NOMO-1 (cell line): ENCODE measurements at regions not wholly inside any gene's neighbourhood (a gene's known extent, or its start where the extent isn't known, plus 50 kb on each side); places are given as distances from the start of the nearest gene placed in this dataset.

Experiments
- DNase-seq, 2 experiments: peaks; one replicate each; lab custom pipeline; 2025; ENCODE audit not compliant: unreplicated experiment in 2 of 2; lab: John Stamatoyannopoulos, UW

- no peak for DNase-seq
These were observed 104.5 kb downstream of the NGF start for GRCh38 chr1:115233598-115233997.

DNA sequence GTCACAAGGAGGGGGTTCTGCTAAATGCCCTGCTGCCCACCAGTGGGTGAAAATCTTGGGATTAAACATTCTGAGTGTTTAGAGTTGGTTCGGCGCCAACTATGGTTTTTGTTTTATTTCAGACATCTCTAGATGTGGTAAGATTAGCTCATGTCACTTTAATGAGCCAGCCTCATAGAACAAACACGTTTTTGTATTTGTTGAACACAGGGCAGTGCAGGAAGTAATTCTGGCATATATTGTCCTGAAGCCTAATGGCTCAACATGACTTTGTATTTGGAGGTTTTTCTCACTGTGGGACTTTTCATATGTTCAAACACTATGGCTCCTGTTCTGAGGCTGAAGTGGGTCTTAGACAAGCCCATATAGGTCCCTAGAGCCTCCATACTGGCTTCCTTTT lies 107.8 kb downstream of the NGF start:
- DNase-seq: no peak

DNA sequence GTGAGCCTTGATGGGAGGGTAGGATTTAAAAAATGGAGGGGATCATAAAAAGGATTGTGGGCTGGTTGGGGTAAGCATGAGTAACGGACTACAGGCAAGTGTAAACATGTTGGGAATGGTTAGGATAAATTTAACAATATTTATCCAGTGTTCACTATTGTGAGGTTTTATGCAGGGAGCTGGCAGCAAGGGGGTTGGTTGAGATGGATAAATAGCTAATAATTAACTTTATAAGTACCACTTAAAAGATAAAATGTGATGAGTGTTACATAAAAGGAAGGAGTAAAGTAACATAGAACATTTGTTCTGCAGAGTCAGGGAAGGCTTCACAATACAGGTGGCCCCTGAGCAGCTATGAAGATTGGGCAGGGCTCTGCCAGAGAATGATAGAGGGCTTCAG lies 109.0 kb downstream of the NGF start:
- no peak for DNase-seq

- DNase-seq: no peak
These were observed 109.9 kb downstream of the NGF start for GRCh38 chr1:115228191-115228590.

DNA sequence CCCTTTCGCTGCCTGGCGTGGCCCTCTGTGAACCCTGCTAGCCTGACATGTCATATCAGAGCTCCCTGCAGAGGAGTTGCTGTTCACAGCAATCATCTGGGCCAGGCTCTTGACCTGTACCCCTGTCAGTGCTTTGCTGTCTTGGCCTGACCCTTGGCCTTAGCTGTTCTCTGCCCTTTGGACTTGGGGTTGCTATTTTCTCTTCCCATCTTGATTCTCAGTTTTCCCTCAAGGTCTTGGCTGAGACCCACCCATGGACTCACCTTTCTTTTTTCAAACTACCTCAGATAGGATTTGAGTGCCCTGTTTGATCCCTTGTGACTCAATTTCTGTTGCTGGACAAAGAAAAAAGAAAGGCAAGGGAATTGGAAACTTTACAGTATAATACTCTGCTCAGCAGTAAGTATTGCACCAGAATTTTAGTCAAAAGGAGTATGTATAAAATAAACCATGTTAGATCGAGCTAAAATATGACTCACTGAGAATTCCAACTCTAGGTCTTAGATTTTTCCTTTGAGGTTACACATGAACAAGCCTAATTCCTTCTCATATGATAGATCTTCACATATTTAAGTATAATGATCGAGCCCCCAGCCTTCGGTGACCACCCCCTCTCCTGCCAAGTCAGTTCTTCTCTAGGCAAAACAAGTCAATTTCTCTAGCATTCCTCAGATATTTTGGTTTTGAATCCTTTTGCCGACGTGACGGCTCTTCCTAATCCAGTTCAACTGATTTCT lies 110.5 kb downstream of the NGF start:
- no peak for DNase-seq

DNA sequence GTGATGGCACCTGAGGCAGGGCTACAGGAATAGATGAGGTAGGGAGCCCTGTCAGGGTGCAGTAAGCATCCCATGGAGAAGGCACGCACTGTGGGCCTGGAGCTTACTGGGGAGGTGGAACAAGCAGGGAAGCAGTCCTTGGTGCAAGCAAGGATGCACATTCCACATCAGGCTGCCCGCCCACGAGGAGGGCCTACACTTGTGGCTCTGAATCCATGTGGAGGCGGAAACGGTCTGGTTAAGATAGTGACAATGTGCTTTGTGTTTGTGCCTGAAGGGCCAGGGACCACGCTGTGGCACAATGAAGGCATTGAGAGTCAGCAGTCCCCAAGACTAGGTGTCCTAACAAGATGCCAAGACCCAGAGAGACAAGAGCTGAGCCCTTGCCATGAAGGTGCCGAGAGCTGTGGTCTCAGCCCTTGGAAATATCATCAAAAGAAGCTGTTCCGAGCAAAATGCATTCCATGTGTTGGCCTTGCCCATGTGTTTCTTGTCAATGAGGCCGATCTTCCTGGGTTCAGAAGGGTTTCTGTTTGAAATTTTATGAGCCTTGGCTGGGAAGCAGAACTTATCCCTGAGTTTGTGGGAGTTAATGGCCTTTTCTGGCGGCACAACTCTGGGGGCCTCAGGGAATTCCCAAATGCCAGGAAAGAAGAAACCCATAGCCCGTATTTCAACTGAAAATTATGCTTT lies 111.9 kb downstream of the NGF start:
- no peak for DNase-seq

DNA sequence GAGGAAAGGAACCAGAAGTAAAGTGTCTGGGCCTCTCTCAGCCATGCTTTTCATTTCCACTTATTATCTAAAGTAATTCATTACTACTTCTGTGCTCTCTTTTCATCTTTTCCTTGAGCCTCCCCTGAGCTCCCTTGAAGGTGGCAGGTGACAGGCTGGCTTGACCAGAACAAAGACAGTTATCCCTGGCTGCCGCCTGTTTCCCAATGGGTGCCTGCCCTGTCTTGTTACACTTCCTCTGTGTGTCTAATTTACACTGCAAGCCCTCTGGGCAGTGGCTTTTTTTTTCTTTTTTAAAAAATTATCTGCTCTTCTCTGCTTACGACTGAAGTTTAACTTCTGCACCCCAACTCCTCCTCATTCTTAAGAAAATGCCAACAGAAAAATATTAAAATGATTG lies 113.4 kb downstream of the NGF start:
- no peak for DNase-seq

GRCh38 chr1:115222616-115223402 lies 115.2 kb downstream of the NGF start:
- DNase-seq: no peak

GRCh38 chr1:115220340-115221270 lies 117.4 kb downstream of the NGF start:
- no peak for DNase-seq

- no peak for DNase-seq
These were observed 118.1 kb downstream of the NGF start for GRCh38 chr1:115219927-115220326.

- DNase-seq: no peak
These were observed 119.3 kb downstream of the NGF start for GRCh38 chr1:115218699-115219098.

GRCh38 chr1:115218034-115218405 lies 120.0 kb downstream of the NGF start:
- DNase-seq: no peak

GRCh38 chr1:115217150-115218033 lies 120.7 kb downstream of the NGF start:
- DNase-seq: no peak

DNA sequence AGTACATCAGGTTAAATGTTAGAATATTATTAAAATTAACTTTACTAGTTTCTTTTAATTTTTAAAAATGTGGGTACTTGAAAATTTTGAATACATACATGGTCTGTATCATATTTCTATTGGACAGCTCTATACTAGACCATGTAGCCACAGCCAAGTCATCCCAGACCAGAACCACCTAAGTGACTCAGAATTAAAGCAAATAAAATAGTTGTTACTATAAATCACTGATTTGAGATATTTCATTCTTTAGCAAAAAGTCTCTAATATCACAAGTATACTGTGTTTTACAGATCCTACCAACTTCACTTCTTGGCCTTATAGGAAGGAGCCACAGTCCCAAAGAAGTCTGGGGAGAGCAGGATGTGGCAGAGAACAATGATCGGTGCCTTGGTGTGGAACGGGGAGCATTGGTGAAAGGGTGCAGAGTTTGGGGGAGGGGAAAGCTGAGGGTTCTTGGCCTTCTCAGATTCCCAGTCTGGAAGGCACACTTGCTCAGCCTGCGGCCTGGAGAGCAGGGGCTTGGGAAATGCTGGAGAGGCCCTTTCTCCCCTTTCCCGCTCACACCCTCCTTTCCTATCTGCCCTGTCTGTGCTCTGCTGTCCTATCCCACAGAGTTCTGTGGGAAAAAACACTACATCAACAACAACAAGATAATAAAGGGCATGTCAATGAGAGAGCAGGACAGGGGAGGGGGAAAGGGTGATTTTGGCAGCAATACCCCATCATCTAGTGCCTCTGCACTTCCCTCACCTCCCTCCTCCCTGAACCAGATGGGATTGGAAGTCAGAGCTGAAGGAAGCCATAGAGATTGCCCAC lies 122.1 kb downstream of the NGF start:
- DNase-seq: no peak

- DNase-seq: no peak
These were observed 122.9 kb downstream of the NGF start for GRCh38 chr1:115215110-115215509.

GRCh38 chr1:115214098-115214497 lies 124.0 kb downstream of the NGF start:
- no peak for DNase-seq

DNA sequence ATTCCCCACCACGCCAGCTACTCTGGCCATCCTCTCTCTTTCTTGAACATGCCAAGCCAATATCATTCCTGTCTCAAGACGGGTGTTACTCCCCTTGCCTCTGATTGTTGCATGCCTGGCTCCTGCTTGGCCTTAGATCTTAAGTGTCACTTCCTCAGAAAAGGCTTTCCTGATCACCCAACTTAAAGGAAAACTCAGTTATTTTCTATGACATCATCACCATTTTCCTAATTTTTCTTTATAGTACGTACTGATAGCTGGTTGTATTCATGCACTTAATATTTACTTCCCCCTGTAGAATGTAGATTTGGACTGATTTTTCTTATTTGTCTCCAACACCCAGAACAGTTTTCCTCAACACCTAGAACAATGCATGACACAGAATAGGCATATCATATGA lies 123.8 kb upstream of the TSPAN2 start:
- no peak for DNase-seq

DNA sequence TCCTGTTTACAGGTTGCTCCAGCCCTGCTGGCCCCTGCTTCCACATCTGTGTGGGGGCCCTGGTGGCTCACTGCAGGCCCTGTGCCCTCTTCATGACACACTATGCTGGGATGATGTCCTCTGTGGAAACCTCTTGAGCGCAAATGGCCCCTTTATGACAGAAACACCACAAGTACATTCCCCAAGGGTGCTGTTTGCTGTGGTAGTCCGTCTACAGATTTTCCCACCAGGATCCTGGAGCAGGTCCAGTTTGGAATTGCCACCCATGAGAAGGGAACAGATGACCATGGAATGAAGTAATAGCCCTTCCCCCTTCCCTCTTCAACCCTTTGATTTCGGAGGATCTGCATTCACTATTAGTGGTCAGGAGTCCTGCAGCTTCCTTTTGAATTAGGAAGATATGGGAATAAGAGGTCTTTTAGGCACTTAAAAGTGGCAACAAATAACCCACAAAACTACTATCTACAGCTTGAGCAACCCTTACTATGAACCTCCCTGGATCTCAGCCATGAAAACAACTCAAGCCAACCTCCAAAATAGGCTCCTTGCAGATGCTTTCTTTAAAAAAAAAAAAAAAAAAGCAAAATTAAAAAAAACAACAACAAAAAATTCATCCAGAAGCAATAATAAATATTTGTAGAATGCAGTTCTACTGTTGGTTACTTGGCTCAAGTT lies 121.9 kb upstream of the TSPAN2 start:
- DNase-seq: no peak
